SK-N-SH (cell line): ENCODE measurements at regions not wholly inside any gene's neighbourhood (a gene's known extent, or its start where the extent isn't known, plus 50 kb on each side); places are given as distances from the start of the nearest gene placed in this dataset.

Experiments used
- CTCF ChIA-PET: fragments of 300-600, 350-600 bp; formaldehyde crosslinking; extraction: SDS; loops from one replicate; lab custom pipeline; 2021; lab: Yijun Ruan, JAX
- POLR2A ChIA-PET: fragments of 350-600 bp; sonication (Branson Sonifier 250); formaldehyde crosslinking; extraction: SDS; loops from one replicate; lab custom pipeline; 2020; ENCODE audit warnings: antibody characterized with exemption, inconsistent platforms; lab: Yijun Ruan, JAX
- DNase-seq: peaks from one replicate; pipeline ENCODE4 v3.0.0; 2012
- H2AFZ ChIP-seq: fragments of 200-600 bp; sonication (generic); 2 replicates; pipeline ENCODE4 v1.8.1; 2016; ENCODE audit warnings: antibody characterized with exemption, mild to moderate bottlenecking, low read depth
- H3F3A ChIP-seq: fragments of 200-600 bp; sonication (generic); replicated peaks from 2 replicates; pipeline ENCODE3; 2016; ENCODE audit warnings: antibody characterized with exemption, mild to moderate bottlenecking; ENCODE audit not compliant: insufficient read depth
- H3K27ac ChIP-seq, 2 experiments: fragments of 200-500 bp in 1 of 2; fragments of 200-600 bp in 1 of 2; sonication (Bioruptor generic) in 1 of 2; sonication (generic), shearing (Covaris generic) in 1 of 2; 2 replicates each; pipeline versions ENCODE4 v1.5.1 to v1.6.1; 2014 to 2016; ENCODE audit warnings: low read depth in 2 of 2, inconsistent platforms in 1 of 2, low read length in 1 of 2, mild to moderate bottlenecking in 1 of 2, mixed read lengths in 1 of 2
- H3K27me3 ChIP-seq: fragments of 200-600 bp; sonication (generic), shearing (Covaris generic); 2 replicates; pipeline ENCODE4 v1.6.1; 2016; ENCODE audit warnings: mixed run types; ENCODE audit not compliant: insufficient read depth
- H3K36me3 ChIP-seq, 2 experiments: fragments of 200-500 bp in 1 of 2; fragments of 200-600 bp in 1 of 2; sonication (Bioruptor generic) in 1 of 2; sonication (generic) in 1 of 2; replicated peaks in 1 of 2; 2 replicates each; pipeline versions ENCODE3 to v1.5.1; 2014 to 2016; ENCODE audit warnings: low read length in 1 of 2, mild to moderate bottlenecking in 1 of 2; ENCODE audit not compliant: insufficient read depth in 2 of 2, control insufficient read depth in 1 of 2
- H3K4me1 ChIP-seq, 2 experiments: fragments of 200-500 bp in 1 of 2; fragments of 200-600 bp in 1 of 2; sonication (Bioruptor generic) in 1 of 2; sonication (generic), shearing (Covaris generic) in 1 of 2; 2 replicates each; pipeline versions ENCODE4 v1.5.1 to v1.6.1; 2014 to 2016; ENCODE audit warnings: low read depth in 1 of 2, low read length in 1 of 2, mixed run types in 1 of 2; ENCODE audit not compliant: insufficient read depth in 2 of 2, control insufficient read depth in 1 of 2
- H3K4me2 ChIP-seq: fragments of 200-600 bp; sonication (generic), shearing (Covaris generic); 2 replicates; pipeline ENCODE4 v1.6.1; 2017; ENCODE audit warnings: mixed run types
- H3K4me3 ChIP-seq, 2 experiments: fragments of 200-500 bp in 1 of 2; fragments of 200-600 bp in 1 of 2; sonication (Bioruptor generic) in 1 of 2; sonication (generic), shearing (Covaris generic) in 1 of 2; 2 replicates each; pipeline versions ENCODE4 v1.5.1 to v1.8.1; 2014 to 2016; ENCODE audit warnings: low read depth in 2 of 2, inconsistent platforms in 1 of 2, low read length in 1 of 2, mild to moderate bottlenecking in 1 of 2, mixed read lengths in 1 of 2, moderate library complexity in 1 of 2
- H3K79me2 ChIP-seq: fragments of 200-600 bp; sonication (generic); 2 replicates; pipeline ENCODE4 v1.8.1; 2017; ENCODE audit warnings: mild to moderate bottlenecking; ENCODE audit not compliant: insufficient read depth
- H3K9ac ChIP-seq: fragments of 200-600 bp; sonication (generic); 2 replicates; pipeline ENCODE4 v1.6.1; 2017; ENCODE audit warnings: mixed run types
- H3K9me2 ChIP-seq: fragments of 200-600 bp; sonication (generic); 2 replicates; pipeline ENCODE4 v1.6.1; 2017; ENCODE audit warnings: mixed run types
- H3K9me3 ChIP-seq: fragments of 200-600 bp; sonication (generic); 2 replicates; pipeline ENCODE4 v1.6.1; 2017; ENCODE audit warnings: mixed run types, mild to moderate bottlenecking, moderate library complexity
- H4K20me1 ChIP-seq: fragments of 200-600 bp; sonication (generic); 2 replicates; pipeline ENCODE4 v1.6.1; 2017; ENCODE audit warnings: mild to moderate bottlenecking, mixed run types; ENCODE audit not compliant: insufficient read depth
- CHD2 ChIP-seq: fragments of 150-350 bp; IDR thresholded peaks from 2 replicates; pipeline ENCODE4 v1.6.1; 2018; ENCODE audit warnings: low read length; ENCODE audit not compliant: partially characterized antibody
- ELF1 ChIP-seq: IDR thresholded peaks from 2 replicates; pipeline ENCODE4 v1.4.0; 2012
- FOXM1 ChIP-seq: IDR thresholded peaks from 2 replicates; pipeline ENCODE4 v1.4.0; 2012; ENCODE audit warnings: low read depth, mild to moderate bottlenecking
- MEF2A ChIP-seq: IDR thresholded peaks from 2 replicates; pipeline ENCODE4 v1.4.0; 2012; ENCODE audit warnings: low read depth, borderline replicate concordance
- MXI1 ChIP-seq: IDR thresholded peaks from 2 replicates; pipeline ENCODE4 v1.6.1; 2012; ENCODE audit warnings: mild to moderate bottlenecking, low read depth, low read length, improper control_type of control experiment
- NFIC ChIP-seq: IDR thresholded peaks from 2 replicates; pipeline ENCODE4 v1.4.0; 2012; ENCODE audit warnings: borderline replicate concordance
- NRF1 ChIP-seq: IDR thresholded peaks from 2 replicates; pipeline ENCODE4 v1.6.1; 2012; ENCODE audit warnings: low read depth, mild to moderate bottlenecking, low read length
- RAD21 ChIP-seq: IDR thresholded peaks from 2 replicates; pipeline ENCODE4 v1.6.1; 2012; ENCODE audit warnings: mild to moderate bottlenecking, low read length
- RXRA ChIP-seq: IDR thresholded peaks from 2 replicates; pipeline ENCODE4 v1.4.0; 2012; ENCODE audit warnings: low read depth, mild to moderate bottlenecking, borderline replicate concordance
- WGBS: methylation state at CpG from one replicate; pipeline ENCODE4 v1.1.6; 2017; ENCODE audit warnings: low lambda C conversion rate; 5-methylcytosine and 5-hydroxymethylcytosine counted together
- TF ChIP-seq, protein P1 (sequence below): IDR thresholded peaks from 2 replicates; pipeline ENCODE4 v1.4.0; 2012; ENCODE audit warnings: low read depth
- TF ChIP-seq, protein P2 (sequence below): fragments of 150-350 bp; IDR thresholded peaks from 2 replicates; pipeline ENCODE4 v1.6.1; 2017; ENCODE audit warnings: antibody characterized with exemption, low read length, low read depth, borderline replicate concordance
- TF ChIP-seq, protein P3 (sequence below): IDR thresholded peaks from 2 replicates; pipeline ENCODE4 v1.4.0; 2012; ENCODE audit warnings: low read depth, borderline replicate concordance

DNA sequence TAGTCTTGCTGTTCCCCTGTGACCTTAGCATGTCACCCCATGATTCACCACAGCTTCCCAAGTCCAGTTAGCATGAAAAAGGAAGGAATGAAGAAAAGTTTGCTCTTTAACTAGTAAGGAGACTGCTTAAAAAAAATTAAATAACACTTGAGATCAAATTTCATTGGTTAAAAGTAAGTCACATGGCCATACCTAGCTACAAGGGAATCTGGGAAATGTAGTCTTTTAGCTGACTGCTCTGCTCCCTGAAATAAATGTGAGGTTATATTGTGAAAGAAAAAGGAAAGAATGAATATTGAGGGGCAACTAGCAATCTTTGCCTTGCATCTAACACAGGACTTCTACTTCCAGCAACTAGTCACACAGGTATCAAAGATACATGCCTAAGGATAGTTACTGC is 84.7 kb upstream of the LRRN1 start:
- H3K36me3 ChIP-seq, result no peaks in the 10 kb centered on the region
- no peaks in the 10 kb centered on the region for H3K4me1 ChIP-seq
- H4K20me1 ChIP-seq, result no peaks in the 10 kb centered on the region
- no peak for TF ChIP-seq RAD21
- TF ChIP-seq CHD2, result no peak
- TF ChIP-seq, protein P1, sequence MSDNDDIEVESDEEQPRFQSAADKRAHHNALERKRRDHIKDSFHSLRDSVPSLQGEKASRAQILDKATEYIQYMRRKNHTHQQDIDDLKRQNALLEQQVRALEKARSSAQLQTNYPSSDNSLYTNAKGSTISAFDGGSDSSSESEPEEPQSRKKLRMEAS, result no peak
- no peak for TF ChIP-seq RXRA
- TF ChIP-seq MXI1, result no peak
- no peak for TF ChIP-seq MEF2A
- TF ChIP-seq ELF1, result no peak
- TF ChIP-seq, protein P2, sequence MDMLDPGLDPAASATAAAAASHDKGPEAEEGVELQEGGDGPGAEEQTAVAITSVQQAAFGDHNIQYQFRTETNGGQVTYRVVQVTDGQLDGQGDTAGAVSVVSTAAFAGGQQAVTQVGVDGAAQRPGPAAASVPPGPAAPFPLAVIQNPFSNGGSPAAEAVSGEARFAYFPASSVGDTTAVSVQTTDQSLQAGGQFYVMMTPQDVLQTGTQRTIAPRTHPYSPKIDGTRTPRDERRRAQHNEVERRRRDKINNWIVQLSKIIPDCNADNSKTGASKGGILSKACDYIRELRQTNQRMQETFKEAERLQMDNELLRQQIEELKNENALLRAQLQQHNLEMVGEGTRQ, result no peak
- TF ChIP-seq, all 33 proteins: peak for 0
- ChIA-PET CTCF (no interaction called here), POLR2A (no interaction called here)
- H2AFZ ChIP-seq, result no peak overlapping the region
- no peak overlapping the region for H3K4me3 ChIP-seq
- H3K4me2 ChIP-seq, result no peak overlapping the region
- no peak overlapping the region for H3K9ac ChIP-seq
- no peaks in the 10 kb centered on the region for H3K9me3 ChIP-seq
- DNase-seq, result no peak
- H3K27me3 ChIP-seq, result no peaks in the 10 kb centered on the region
- H3K79me2 ChIP-seq, result no peaks in the 10 kb centered on the region
- no peaks in the 10 kb centered on the region for H3K9me2 ChIP-seq
- no peaks in the 10 kb centered on the region for H3F3A ChIP-seq
- no peak overlapping the region for H3K27ac ChIP-seq

DNA sequence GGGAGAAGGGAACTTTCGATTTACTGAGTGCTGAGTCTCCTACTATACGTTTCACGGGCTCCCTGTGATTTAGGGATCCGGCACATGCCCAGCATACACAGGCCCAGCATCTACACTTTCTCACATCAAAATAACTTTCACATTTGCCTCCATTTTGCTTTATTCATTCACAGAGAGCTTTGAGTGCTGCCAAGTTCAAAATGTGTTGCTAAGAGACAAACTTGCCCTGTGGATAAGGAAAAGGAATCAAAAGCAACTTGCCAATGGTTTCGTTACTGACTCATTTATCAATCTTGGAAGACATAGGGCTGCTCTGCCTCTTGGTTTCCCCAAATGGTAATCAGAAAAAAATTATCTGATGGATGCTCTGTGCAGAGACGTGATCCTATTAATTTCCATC is 86.3 kb upstream of the LRRN1 start:
- Histone ChIP-seq H3K36me3 (no peaks in the 10 kb centered on the region), H3K4me2 (no peak overlapping the region), H3K79me2 (no peaks in the 10 kb centered on the region), H4K20me1 (no peaks in the 10 kb centered on the region), H3F3A (no peaks in the 10 kb centered on the region), H2AFZ (no peak overlapping the region), H3K9me3 (no peaks in the 10 kb centered on the region), H3K27me3 (no peaks in the 10 kb centered on the region), H3K9ac (no peak overlapping the region), H3K9me2 (no peaks in the 10 kb centered on the region), H3K4me3 (no peak overlapping the region), H3K4me1 (no peaks in the 10 kb centered on the region), H3K27ac (no peak overlapping the region)
- 17% methylated on average over 6 of the region's 6 CpGs for WGBS
- no peak for DNase-seq
- ChIA-PET CTCF (no interaction called here), POLR2A (no interaction called here)
- TF ChIP-seq, protein P1, result no peak
- TF ChIP-seq, protein P3, sequence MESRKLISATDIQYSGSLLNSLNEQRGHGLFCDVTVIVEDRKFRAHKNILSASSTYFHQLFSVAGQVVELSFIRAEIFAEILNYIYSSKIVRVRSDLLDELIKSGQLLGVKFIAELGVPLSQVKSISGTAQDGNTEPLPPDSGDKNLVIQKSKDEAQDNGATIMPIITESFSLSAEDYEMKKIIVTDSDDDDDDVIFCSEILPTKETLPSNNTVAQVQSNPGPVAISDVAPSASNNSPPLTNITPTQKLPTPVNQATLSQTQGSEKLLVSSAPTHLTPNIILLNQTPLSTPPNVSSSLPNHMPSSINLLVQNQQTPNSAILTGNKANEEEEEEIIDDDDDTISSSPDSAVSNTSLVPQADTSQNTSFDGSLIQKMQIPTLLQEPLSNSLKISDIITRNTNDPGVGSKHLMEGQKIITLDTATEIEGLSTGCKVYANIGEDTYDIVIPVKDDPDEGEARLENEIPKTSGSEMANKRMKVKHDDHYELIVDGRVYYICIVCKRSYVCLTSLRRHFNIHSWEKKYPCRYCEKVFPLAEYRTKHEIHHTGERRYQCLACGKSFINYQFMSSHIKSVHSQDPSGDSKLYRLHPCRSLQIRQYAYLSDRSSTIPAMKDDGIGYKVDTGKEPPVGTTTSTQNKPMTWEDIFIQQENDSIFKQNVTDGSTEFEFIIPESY, result no peak
- no peak for TF ChIP-seq NRF1

DNA sequence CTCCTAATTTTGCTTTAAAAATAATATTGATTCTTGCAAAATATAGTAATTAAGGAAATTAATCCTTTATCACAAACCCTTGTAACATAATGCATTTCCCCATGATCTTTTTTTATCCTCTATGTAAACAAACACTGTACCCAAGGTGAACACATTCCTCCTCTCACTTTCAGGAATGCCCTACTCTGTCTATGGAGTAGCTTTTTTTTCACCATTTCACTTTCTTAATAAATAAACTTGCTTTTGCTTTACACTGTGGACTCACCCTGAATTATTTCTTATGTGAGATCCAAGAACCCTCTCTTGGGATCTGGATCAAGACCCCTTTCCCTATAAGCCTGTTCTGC is 90.5 kb upstream of the LRRN1 start:
- H3K9me2 ChIP-seq, result no peaks in the 10 kb centered on the region
- no peak overlapping the region for H3K4me2 ChIP-seq
- H4K20me1 ChIP-seq, result no peaks in the 10 kb centered on the region
- H2AFZ ChIP-seq, result no peak overlapping the region
- no peak overlapping the region for H3K27ac ChIP-seq
- no peaks in the 10 kb centered on the region for H3K36me3 ChIP-seq
- H3F3A ChIP-seq, result no peaks in the 10 kb centered on the region
- no peaks in the 10 kb centered on the region for H3K27me3 ChIP-seq
- H3K9ac ChIP-seq, result no peak overlapping the region
- CTCF ChIA-PET, result no interaction called here
- no peaks in the 10 kb centered on the region; a peak in 1 of 4 replicates for H3K4me1 ChIP-seq
- POLR2A ChIA-PET, result no interaction called here
- no peaks in the 10 kb centered on the region for H3K9me3 ChIP-seq
- TF ChIP-seq NFIC, result no peak
- TF ChIP-seq CHD2, result no peak
- TF ChIP-seq FOXM1, result no peak
- TF ChIP-seq MXI1, result no peak
- H3K4me3 ChIP-seq, result no peak overlapping the region
- H3K79me2 ChIP-seq, result no peaks in the 10 kb centered on the region
- no peak for DNase-seq
